ENCODE measurements at regions not wholly inside any gene's neighbourhood (a gene's known extent, or its start where the extent isn't known, plus 50 kb on each side); places are given as distances from the start of the nearest gene placed in this dataset.

DNA sequence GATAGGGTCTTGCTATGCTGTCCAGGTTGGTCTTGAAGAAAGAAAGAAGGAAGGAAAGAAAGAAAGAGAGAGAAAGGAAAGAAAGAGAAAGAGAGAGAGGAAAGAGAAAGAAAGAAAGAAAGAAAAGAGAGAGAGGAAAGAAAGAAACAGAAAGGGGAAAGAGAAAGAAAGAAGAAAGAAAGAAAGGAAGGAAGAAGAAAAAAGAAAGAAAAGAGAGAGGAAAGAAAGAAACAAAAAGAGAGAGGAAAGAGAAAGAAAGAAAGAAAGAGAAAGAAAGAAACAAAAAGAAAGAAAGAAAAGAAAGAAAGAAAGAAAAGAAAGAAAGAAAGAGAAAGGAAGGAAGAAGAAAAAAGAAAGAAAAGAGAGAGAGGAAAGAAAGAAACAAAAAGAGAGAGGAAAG, 95.8 kb upstream of the SHOX start:
- no peaks in the 10 kb centered on the region for H3K27me3 Mint-ChIP-seq (ENCODE audit: insufficient read depth)
- no peaks in the 10 kb centered on the region for H3K4me1 ChIP-seq (ENCODE audit: control insufficient read depth, insufficient read depth, low read length)

DNA sequence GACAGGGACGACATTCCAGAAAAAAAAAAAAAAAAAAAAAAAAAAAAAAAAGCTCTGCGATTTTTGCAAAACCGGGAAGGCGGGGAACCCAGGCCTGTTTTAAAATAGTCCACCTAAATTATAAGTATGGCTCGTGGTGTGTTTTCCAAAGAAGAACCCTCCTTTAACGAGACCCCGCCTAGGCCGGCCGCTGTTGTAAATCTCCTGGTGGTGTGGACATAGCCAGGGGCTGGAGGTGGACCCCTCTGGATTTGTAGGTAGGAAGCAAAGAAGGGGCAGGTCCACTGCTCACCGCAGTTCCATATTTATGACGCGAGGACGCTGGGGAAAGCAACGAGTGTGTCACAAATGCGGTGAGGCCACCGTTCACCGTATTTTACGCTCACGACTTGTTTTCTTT, 94.0 kb upstream of the SHOX start:
- Histone ChIP-seq H3K27ac (ENCODE audit: low read depth, low read length) (no peak overlapping the region), H3K27me3 (ENCODE audit: control insufficient read depth, insufficient read depth, low read length, poor library complexity, severe bottlenecking) (no peaks in the 10 kb centered on the region), H3K4me3 (ENCODE audit: low read length) (no peak overlapping the region), H3K4me1 (ENCODE audit: control insufficient read depth, insufficient read depth, low read length) (no peaks in the 10 kb centered on the region), H3K9me3 (ENCODE audit: control insufficient read depth, low read length) (no peaks in the 10 kb centered on the region), H3K36me3 (ENCODE audit: control insufficient read depth, insufficient read depth, low read length) (no peaks in the 10 kb centered on the region), H3K9ac (ENCODE audit: extremely low read depth, low read length, poor library complexity, severe bottlenecking) (no peak overlapping the region)
- Mint-ChIP-seq H3K4me3 (no peak overlapping the region), H3K27me3 (ENCODE audit: insufficient read depth) (no peaks in the 10 kb centered on the region), H3K36me3 (ENCODE audit: low read depth) (no peaks in the 10 kb centered on the region), H3K27ac (no peak overlapping the region), H3K9me3 (no peaks in the 10 kb centered on the region), H3K4me1 (no peaks in the 10 kb centered on the region)
- TF ChIP-seq, protein P1, sequence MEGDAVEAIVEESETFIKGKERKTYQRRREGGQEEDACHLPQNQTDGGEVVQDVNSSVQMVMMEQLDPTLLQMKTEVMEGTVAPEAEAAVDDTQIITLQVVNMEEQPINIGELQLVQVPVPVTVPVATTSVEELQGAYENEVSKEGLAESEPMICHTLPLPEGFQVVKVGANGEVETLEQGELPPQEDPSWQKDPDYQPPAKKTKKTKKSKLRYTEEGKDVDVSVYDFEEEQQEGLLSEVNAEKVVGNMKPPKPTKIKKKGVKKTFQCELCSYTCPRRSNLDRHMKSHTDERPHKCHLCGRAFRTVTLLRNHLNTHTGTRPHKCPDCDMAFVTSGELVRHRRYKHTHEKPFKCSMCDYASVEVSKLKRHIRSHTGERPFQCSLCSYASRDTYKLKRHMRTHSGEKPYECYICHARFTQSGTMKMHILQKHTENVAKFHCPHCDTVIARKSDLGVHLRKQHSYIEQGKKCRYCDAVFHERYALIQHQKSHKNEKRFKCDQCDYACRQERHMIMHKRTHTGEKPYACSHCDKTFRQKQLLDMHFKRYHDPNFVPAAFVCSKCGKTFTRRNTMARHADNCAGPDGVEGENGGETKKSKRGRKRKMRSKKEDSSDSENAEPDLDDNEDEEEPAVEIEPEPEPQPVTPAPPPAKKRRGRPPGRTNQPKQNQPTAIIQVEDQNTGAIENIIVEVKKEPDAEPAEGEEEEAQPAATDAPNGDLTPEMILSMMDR (conservative IDR thresholded peaks at IDR 0.05) = no peak
- peak; percentile 22 for DNase-seq
- WGBS, 2 experiments (ENCODE audit: insufficient coverage in 1 of 2, insufficient read length in 1 of 2) = 91 to 100% methylated on average over 15 to 19 of the region's 19 CpGs

More for the DNA sequence above, 95.8 kb upstream of the SHOX start:
- Histone ChIP-seq H3K27me3 (ENCODE audit: control insufficient read depth, insufficient read depth, low read length, poor library complexity, severe bottlenecking) (no peaks in the 10 kb centered on the region), H3K9ac (ENCODE audit: extremely low read depth, low read length, poor library complexity, severe bottlenecking) (no peak overlapping the region), H3K9me3 (ENCODE audit: control insufficient read depth, low read length) (peaks cover 7% of the 10 kb centered on the region), H3K4me3 (ENCODE audit: low read length) (no peak overlapping the region), H3K27ac (ENCODE audit: low read depth, low read length) (no peak overlapping the region), H3K36me3 (ENCODE audit: control insufficient read depth, insufficient read depth, low read length) (no peaks in the 10 kb centered on the region)
- no peak for DNase-seq
- Mint-ChIP-seq H3K36me3 (ENCODE audit: low read depth) (no peaks in the 10 kb centered on the region), H3K9me3 (no peaks in the 10 kb centered on the region), H3K4me1 (no peaks in the 10 kb centered on the region), H3K27ac (no peak overlapping the region), H3K4me3 (no peak overlapping the region)
- TF ChIP-seq, protein P1 (conservative IDR thresholded peaks at IDR 0.05) = no peak

DNA sequence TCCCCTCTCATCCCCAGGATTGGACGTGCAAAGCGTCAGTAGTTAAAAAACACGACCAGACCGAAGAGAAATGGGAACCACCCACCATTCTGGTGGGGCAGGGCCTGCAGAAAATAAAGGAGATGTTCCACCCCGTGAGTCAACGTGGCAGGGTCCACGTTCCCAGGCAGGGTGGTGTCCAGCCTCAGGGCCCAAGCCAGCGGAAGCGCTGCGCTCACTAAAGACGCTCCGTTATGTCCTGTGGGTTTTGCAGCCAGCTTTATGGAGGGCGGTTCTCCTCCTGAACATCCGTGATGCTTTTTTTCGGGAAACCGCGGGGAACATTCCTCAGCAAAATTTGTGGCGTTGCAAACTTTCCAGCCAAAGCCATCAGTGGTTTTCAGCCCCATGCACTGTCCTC, 93.4 kb upstream of the SHOX start:
- Histone ChIP-seq H3K27ac (ENCODE audit: low read depth, low read length) (no peak overlapping the region), H3K27me3 (ENCODE audit: control insufficient read depth, insufficient read depth, low read length, poor library complexity, severe bottlenecking) (no peaks in the 10 kb centered on the region), H3K4me3 (ENCODE audit: low read length) (no peak overlapping the region), H3K4me1 (ENCODE audit: control insufficient read depth, insufficient read depth, low read length) (no peaks in the 10 kb centered on the region), H3K9ac (ENCODE audit: extremely low read depth, low read length, poor library complexity, severe bottlenecking) (no peak overlapping the region), H3K36me3 (ENCODE audit: control insufficient read depth, insufficient read depth, low read length) (no peaks in the 10 kb centered on the region), H3K9me3 (ENCODE audit: control insufficient read depth, low read length) (no peaks in the 10 kb centered on the region)
- H3K9me3 Mint-ChIP-seq = no peaks in the 10 kb centered on the region
- H3K27ac Mint-ChIP-seq = no peak overlapping the region
- H3K4me3 Mint-ChIP-seq = no peak overlapping the region
- H3K4me1 Mint-ChIP-seq = no peaks in the 10 kb centered on the region
- H3K27me3 Mint-ChIP-seq (ENCODE audit: insufficient read depth) = no peaks in the 10 kb centered on the region
- no peaks in the 10 kb centered on the region for H3K36me3 Mint-ChIP-seq (ENCODE audit: low read depth)
- TF ChIP-seq, protein P1 (conservative IDR thresholded peaks at IDR 0.05) = no peak
- DNase-seq = peak; percentile 33
- 87 to 89% methylated on average over 18 of the region's 18 CpGs for WGBS, 2 experiments (ENCODE audit: insufficient coverage in 1 of 2, insufficient read length in 1 of 2)

Data from endodermal cell (in vitro differentiated cells).